ENCODE measurements at regions not wholly inside any gene's neighbourhood (a gene's known extent, or its start where the extent isn't known, plus 50 kb on each side); places are given as distances from the start of the nearest gene placed in this dataset.

DNA sequence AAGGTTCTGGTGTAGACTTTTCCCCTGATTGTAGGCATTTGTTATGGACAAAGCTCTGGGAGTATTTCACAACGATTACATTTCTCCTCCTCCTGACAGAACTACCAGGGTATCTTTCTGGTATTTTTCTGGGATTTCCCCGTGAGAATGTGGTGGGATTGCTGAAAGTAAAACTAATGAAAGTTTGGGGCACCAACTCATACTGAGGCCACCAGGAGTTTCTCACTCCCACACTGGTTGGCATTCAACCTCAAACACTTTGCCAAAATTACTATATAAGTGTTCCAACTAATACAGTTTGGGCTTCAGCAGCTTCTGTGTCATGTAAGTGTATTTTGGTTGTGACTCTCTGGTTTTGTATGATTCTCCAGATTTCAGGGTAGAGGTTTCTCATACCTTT is 855.1 kb downstream of the GLUD2 start:
- no peak for DNase-seq (ENCODE audit: low spot score)
- in situ Hi-C loops (cut with HindIII; ENCODE audit: low sequenced_read_pairs): no loop called here

DNA sequence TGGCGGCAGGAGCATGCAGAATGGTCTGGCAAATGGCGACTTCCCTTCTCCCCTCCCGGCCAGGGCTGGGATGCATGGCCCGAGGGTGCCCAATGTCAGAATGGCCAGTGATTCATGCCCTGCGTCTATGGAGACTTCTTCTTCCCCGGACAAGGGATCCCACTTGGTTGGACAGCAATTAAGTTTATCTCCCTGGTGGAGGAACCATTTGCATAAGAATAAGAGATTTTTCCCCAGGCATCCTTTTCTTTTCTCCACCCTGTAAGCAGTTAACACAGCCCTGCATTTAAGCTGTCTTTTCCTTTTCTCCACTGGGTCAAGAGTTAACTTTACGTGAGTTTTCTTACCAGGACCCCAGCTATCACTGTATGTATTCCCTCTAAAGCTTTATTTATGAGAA is 856.6 kb downstream of the GLUD2 start:
- in situ Hi-C loops (cut with HindIII; ENCODE audit: low sequenced_read_pairs): no loop called here
- DNase-seq (ENCODE audit: low spot score): no peak

DNA sequence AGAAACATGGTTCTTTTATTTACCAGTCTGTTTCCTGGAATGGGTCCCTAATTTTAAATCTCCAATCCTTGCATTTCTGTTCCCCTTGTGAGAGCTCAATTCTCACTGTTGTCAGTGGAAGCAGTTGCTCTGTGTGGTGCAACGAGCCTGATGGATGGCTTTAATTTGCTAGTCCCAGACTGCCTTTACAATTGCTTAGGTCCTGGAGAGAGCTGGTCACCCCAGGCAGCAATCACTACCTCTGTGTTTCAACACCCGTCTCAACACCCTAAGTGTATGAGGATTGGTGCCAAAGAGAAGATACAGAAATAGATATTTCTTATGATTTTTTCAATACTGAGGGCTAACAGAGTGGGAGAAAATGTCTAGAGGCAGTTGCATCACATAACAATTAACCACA is 873.8 kb downstream of the GLUD2 start:
- no peak for DNase-seq (ENCODE audit: low spot score)
- in situ Hi-C loops (cut with HindIII; ENCODE audit: low sequenced_read_pairs): no loop called here

DNA sequence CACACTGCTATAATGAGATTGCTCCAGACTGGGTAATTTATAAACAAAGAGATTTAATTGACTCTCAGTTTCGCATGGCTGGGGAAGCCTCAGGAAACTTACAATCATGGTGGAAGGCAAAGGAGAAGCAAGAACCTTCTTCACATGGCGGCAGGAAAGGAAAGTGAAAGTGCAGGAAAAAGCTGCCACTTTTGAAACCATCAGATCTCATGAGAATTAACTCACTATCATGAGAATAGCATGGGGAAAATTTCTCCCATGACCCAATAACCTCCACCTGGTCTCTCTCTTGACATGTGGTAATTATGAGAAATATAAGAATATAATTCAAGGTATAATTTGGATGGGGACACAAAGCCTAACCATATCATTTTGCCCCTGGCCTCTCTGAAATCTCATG is 884.2 kb downstream of the GLUD2 start:
- in situ Hi-C loops (cut with HindIII; ENCODE audit: low sequenced_read_pairs): no loop called here
- no peak for DNase-seq (ENCODE audit: low spot score)

DNA sequence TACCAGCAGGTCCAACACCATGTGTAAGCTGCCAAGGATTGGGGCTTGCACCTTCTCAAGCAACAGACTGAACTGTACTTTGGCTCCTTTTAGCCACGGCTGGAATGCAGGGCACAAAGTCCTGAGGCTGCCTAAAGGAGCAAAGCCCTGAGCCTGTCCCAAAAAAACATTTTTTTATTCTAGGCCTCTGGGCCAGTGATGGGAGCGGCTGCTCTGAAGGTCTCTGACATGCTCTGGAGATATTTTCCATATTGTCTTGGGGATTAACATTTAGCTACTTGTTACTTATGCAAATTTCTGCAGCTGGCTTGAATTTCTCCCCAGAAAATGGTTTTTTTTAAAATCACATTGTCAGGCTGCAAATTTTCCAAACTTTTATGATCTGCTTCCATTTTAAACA is 885.3 kb downstream of the GLUD2 start:
- DNase-seq (ENCODE audit: low spot score): no peak
- in situ Hi-C loops (cut with HindIII; ENCODE audit: low sequenced_read_pairs): no loop called here

DNA sequence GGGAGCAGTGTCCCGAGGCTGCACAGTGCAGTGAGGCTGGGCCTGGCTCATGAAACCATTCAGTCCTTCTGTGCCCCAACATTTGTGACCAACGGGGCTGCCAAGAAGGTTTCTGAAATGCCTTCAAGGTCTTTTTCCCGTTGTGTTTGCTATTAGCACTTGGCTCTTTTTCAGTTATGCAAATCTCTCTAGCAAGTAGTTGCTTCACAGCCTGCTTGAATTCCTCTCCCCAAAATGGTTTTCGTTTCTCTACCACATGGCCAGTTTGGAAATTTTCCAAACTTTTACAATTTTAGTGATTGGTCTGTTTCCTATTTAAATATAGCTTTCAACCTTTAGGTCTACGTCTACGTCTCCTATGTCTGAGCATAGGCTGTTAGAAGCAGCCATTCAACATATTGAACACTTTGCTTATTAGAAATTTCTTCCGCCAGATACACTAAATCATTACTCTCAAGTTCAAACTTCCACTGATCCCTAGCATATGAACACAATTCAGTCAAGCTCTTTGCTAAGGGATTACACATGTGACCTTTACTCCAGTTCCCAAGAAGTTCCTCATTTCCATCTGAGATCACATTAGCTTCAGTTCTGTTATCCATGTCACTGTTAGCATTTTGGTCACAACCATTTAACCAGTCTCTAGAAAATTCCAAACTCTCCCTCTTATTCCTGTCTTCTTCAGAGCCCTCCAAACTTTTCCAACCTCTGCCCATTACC is 901.8 kb downstream of the GLUD2 start:
- in situ Hi-C loops (cut with HindIII; ENCODE audit: low sequenced_read_pairs): no loop called here

DNA sequence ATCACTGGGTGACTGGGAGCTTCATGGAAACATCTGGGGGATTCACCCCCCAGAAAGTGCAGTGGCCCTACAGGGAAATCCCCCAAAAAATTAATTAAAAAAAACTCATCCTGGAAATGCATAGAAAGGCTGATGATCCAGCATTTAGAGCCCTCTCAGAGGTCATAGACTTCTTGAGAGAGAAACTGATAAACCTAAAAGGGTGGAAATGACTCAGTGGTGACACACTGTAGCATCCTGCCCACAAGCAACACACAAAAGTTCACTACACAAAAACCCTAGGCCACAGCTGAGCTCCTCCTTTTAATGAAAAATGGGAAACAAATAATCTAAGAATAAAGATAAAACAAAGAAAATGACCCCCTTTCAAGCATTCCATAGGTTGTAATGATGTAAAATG is 911.5 kb downstream of the GLUD2 start:
- in situ Hi-C loops (cut with HindIII; ENCODE audit: low sequenced_read_pairs): no loop called here

More for the DNA sequence above, 901.8 kb downstream of the GLUD2 start:
- no peak for DNase-seq (ENCODE audit: low spot score)

DNA sequence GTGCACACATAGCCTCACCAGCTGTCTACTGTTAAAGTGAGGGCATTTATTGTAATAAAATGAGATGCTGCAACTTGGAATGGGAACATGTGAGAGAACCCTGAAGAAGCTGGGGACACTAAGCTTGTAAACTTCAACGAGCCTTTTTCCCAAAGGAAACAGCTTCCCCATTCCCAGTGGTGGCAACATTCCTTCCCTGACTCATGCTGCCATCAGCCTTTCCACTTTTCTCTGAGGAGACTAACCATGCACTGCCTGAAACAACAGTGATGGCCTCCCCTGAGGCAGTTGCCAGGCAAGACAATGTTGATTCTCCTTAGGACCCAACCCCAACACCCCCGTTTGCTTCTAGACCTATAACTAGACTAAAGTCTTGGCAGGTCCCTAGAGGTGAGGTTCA is 928.3 kb downstream of the GLUD2 start:
- in situ Hi-C loops (cut with HindIII; ENCODE audit: low sequenced_read_pairs): no loop called here
- no peak for DNase-seq (ENCODE audit: low spot score)

More for the DNA sequence above, 911.5 kb downstream of the GLUD2 start:
- DNase-seq (ENCODE audit: low spot score): no peak

DNA sequence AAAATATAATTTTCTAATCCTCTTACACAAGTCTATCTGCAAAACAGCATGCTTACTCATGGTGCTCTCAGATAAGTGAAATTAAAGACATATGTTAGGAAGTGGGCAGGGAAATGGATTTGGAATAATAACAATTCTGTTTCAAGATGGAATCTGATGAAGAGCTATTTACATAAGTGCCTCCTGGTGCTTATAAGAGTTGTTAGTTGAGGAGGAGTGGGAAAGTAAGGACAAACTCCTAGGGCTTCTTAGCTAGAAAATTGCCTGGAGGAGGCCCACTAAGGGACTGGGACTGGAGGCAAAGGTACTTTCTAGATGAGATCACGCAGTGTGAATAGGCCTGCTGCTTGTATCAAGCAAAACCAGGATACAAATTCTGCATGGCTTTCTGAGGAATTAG is 939.8 kb downstream of the GLUD2 start:
- in situ Hi-C loops (cut with HindIII; ENCODE audit: low sequenced_read_pairs): no loop called here
- no peak for DNase-seq (ENCODE audit: low spot score)

DNA sequence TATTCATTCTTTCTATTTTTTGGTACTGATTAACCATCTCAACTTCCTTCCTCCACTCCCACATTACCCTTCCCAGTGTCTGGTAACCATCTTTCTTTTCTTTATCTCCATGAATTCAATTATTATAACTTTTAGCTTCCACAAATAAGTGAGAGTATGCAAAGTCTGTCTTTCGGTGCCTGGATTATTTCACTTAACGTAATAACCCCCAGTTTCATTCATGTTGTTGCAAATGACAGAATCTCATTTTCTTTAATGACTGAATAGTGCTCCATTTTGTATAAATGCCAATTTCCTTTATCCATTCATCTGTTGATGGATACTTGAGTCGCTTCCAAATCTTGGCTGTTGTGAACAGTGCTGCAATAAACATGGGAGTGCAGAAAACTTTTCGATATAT is 940.4 kb downstream of the GLUD2 start:
- in situ Hi-C loops (cut with HindIII; ENCODE audit: low sequenced_read_pairs): no loop called here

DNA sequence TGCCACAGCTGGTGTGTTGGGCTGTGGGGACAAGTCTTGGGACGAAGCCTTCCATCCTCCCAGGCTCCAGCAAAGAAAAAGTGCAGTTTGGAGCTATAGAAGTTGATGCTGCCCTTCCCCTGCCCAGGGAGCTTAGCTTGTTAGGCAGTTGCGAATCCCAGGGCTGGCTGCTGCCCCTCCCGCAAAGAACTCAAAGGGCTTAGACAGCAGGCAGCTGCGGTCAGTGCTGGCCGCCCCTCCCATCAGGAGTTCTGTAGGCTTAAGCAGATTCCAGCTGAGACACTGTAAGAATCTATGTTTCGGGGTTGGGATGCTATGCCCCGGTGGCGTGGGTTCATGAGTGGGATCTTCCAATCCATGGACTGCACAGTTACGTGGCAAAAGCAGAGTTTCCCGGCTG is 956.7 kb downstream of the GLUD2 start:
- in situ Hi-C loops (cut with HindIII; ENCODE audit: low sequenced_read_pairs): no loop called here
- DNase-seq (ENCODE audit: low spot score): no peak

More for the DNA sequence above, 940.4 kb downstream of the GLUD2 start:
- DNase-seq (ENCODE audit: low spot score): no peak

DNA sequence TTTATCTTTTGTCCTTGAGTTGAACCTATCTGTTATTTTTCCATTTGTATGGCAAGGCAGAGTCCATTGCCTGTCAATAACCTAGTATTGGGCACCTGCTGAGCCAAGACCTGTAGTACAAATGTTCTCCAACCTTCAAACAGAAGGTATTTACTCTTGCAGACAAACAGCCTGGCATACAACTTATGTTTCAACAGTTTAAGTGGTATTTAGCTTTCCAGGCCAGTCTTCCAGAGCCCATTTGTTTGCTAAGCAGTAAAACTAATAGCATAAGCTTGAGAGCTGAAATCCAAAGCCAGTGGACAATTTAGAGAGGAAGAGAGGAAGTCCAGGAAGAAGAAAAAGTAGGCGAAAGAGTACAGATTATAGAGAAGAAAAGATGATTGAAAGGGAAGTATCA is 979.3 kb downstream of the GLUD2 start:
- no peak for DNase-seq (ENCODE audit: low spot score)
- in situ Hi-C loops (cut with HindIII; ENCODE audit: low sequenced_read_pairs): no loop called here

DNA sequence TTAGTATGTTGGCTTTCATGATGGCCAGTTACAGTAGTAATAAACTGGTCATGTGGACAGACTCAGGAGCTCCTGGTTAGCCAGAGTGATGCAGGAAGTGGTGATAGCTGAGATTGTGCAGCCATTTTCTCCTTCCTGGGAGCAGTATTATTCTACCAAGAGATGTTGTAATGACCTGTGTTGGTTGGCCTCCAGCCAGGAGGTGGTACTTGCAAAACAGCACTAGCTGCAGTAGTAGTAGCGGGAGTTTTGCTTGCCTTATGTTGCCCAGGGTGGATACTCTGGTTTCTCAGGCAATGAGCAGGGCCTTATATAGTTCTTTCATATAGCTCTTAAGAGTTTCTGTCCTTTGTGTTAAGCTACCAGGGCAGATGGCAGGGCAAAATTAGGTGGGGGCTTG is 998.8 kb downstream of the GLUD2 start:
- in situ Hi-C loops (cut with HindIII; ENCODE audit: low sequenced_read_pairs): no loop called here
- no peak for DNase-seq (ENCODE audit: low spot score)

DNA sequence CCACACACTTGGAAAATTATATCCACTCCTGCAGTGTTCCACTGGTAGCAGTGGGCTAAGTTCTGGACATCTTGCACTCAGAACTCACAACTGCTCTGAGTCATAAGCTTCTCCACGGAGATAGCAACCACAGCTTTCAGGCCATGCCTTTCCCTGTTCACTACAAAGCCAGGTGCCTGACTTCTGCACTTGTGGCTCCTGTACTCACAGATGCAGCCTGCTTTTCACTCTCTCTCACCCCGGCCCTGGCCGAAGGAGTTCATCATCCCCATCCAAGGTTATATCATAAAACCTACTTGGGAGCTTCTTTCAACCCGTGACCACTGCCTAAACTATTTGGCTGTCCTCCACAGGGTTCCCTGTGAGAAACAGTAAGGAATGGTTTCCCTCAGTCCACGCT is 999.4 kb downstream of the GLUD2 start:
- in situ Hi-C loops (cut with HindIII; ENCODE audit: low sequenced_read_pairs): no loop called here
- DNase-seq (ENCODE audit: low spot score): no peak

DNA sequence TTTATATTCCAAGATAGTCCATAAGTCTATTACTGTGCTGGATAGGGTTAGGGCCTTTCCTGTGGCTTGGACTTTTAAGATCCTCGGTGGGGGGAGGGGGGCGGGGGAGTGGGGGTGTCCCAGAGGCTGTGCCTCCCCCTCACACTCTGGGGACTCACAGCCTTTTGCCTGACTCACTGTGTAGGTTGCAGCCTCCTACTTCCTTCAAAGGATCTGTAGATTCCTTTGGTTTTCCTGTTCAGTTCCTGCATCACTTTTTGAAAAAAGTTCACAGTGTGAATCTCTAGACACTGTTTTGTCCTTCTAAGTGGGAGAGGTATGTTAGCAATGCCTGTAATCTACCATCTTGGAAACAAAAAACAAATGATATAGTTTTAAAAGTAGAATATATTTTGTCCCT is 999.9 kb downstream of the GLUD2 start:
- in situ Hi-C loops (cut with HindIII; ENCODE audit: low sequenced_read_pairs): no loop called here
- DNase-seq (ENCODE audit: low spot score): no peak

DNA sequence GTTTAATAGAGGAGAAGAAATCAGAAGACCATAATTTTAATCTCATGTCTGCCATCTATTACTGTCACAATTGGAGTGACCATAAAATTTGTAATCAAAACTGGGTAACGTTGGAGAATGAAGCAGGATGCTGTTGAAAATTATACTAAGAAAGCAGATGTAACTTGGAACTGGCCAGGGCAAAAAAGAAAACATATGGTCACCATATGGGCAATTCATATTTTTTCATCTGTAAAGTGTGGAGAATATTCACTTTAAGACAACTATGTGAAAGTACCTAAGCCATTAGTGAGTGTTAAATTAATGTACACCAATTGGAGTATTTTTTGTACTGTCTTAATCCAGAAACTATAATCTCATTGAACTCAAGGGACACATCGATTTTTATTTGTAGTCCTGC is 1008.0 kb downstream of the GLUD2 start:
- in situ Hi-C loops (cut with HindIII; ENCODE audit: low sequenced_read_pairs): no loop called here
- no peak for DNase-seq (ENCODE audit: low spot score)

DNA sequence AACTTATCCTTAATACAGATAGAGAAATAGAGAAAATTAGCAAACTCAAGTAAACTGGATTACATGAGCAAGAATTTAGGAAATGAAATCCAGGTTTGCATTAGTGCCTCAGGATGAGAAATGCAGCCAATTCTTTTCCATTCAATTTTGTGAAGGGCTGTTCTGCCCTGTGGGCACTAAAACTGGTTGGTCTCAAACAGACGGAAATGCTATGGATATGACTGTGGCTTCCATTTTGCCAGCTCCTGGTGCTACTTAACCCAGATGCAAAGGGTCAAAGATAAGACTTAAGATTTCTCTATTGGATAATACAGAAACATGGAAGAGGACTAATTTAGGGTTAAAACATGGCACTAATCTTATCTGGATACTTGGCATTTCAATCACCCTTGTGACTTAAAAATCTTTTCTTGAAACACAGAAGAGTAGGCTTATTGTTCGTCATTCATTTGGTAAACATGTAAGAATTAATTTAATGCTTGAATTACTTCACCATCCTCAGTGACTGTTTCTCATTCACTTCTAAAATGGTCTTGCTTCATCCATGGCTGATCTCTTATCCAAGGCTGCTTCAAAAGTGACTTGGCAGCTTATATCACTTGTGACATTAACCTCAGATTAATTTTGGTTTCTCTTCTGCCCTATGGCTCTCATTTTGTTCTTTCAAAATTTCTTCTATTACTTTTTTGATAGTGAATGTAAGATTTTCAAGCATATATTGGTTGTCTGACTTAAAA is 1008.7 kb downstream of the GLUD2 start:
- in situ Hi-C loops (cut with HindIII; ENCODE audit: low sequenced_read_pairs): no loop called here
- no peak for DNase-seq (ENCODE audit: low spot score)

DNA sequence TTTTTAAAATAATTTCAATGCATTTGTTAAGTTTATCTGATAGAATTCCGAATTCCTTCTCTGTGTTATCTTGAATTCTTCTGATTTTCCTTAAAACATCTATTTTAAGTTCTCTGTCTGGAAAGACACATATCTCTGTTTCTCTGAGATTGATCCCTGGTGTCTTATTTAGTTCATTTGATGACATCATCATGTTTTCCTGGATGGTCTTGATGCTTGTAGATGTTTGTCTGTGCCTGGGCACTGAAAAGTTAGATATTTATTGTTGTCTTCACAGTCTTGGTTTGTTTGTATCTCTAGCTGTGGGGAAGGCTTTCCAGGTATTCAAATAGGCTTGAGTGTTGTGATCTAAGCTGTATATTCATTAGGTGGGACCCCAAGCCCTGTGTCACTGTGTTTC is 1028.8 kb downstream of the GLUD2 start:
- DNase-seq (ENCODE audit: low spot score): no peak
- in situ Hi-C loops (cut with HindIII; ENCODE audit: low sequenced_read_pairs): no loop called here

DNA sequence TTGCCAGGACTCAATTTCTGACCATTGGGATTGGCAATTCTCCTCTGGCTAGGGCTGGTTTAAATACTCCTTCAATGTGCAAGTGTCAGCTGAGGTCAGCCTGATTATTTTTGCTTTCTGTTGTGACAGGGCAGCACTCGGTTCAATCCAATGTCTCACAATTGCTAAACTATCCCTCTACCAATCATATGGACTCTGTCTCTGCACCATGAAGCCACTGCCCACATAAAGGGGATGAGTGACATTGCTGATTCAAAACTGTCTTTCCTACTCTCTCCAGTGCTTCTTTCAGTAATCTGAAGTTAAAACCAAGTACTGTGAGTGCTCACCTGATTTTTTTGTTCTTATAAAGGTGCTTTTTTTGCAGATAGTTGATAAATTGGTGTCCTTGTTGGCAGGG is 1030.7 kb downstream of the GLUD2 start:
- in situ Hi-C loops (cut with HindIII; ENCODE audit: low sequenced_read_pairs): no loop called here
- DNase-seq (ENCODE audit: low spot score): no peak

DNA sequence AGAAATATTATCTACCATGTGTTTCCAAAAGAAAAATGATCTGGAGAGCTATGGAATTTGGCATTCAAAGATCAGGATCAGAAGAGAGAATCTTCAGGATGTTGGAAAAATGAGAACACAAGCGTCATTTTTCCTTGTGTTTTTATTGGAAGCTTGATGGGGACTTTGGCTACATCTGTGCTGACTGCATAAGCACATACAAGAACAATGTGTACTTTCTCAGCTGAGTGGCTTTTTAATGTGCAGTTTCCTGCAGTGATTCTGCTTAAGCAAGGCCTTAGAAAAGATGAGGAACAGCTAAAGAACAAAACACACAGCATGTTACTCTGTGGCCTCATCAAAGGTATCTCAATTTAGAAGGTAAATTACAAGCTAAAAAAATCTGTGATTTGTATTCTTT is 1039.9 kb downstream of the GLUD2 start:
- no peak for DNase-seq (ENCODE audit: low spot score)
- in situ Hi-C loops (cut with HindIII; ENCODE audit: low sequenced_read_pairs): no loop called here

DNA sequence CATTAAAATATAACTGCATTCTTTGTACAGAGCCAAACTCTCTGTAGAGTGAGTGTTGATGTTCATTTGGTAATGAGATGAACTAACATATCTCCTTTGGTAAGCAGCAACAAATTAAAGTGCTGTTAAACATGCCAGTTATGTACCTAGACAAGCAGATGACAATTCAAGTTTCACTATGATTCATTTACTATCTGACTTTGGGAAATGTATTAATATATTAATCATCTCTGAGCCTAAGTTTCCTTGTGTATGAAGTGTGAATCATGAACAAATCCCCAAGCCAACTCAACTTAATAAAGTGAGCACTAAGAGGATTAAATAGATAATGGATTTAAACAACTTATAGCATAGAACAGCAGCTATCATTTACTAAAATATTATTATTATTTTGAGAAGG is 1044.2 kb downstream of the GLUD2 start:
- DNase-seq (ENCODE audit: low spot score): no peak
- in situ Hi-C loops (cut with HindIII; ENCODE audit: low sequenced_read_pairs): no loop called here
